GM23248 (cell line): ENCODE measurements at regions not wholly inside any gene's neighbourhood (a gene's known extent, or its start where the extent isn't known, plus 50 kb on each side); places are given as distances from the start of the nearest gene placed in this dataset.

Source experiments
- EZH2 ChIP-seq: fragments of 200-600 bp; sonication (generic); IDR thresholded peaks from 2 replicates; pipeline ENCODE4 v1.6.1; 2018; ENCODE audit warnings: antibody characterized with exemption, mild to moderate bottlenecking; ENCODE audit not compliant: insufficient read depth, poor library complexity, severe bottlenecking
- EZH2phosphoT487 ChIP-seq: fragments of 200-600 bp; sonication (generic); IDR thresholded peaks from 2 replicates; pipeline ENCODE4 v1.6.1; 2018; ENCODE audit warnings: antibody characterized with exemption, moderate library complexity, mild to moderate bottlenecking, low read depth; ENCODE audit not compliant: insufficient read depth

- TF ChIP-seq EZH2phosphoT487 (no peak), EZH2 (no peak)
These were observed 219.7 kb upstream of the HS6ST1 start for GRCh38 chr2:128538396-128538795.
